Osteoblast (primary cell): ENCODE measurements at regions not wholly inside any gene's neighbourhood (a gene's known extent, or its start where the extent isn't known, plus 50 kb on each side); places are given as distances from the start of the nearest gene placed in this dataset.
A peak's percentile ranks its signal among the peaks of the same experiment; 100 is the strongest.
"Not testable (repeated sequence)": the region's sequence is repeated elsewhere in the genome, so short reads cannot be mapped to it uniquely, and the experiment has no call there.

Source experiments
- DNase-seq: peaks from one replicate; pipeline ENCODE4 v3.0.0; 2011; ENCODE audit warnings: low spot score, mixed read lengths; ENCODE audit not compliant: insufficient read length; ENCODE audit errors: missing footprints
- H2AFZ ChIP-seq: 2 replicates; pipeline ENCODE4 v1.6.0; 2011; ENCODE audit warnings: mild to moderate bottlenecking, low read length
- H3K27ac ChIP-seq: 2 replicates; pipeline ENCODE4 v1.5.1; 2011; ENCODE audit warnings: mild to moderate bottlenecking, low read depth, low read length, moderate library complexity
- H3K27me3 ChIP-seq: 2 replicates; pipeline ENCODE4 v1.6.0; 2012; ENCODE audit warnings: mild to moderate bottlenecking, control low read depth, inconsistent platforms, low read length, moderate library complexity; ENCODE audit not compliant: insufficient read depth
- H3K36me3 ChIP-seq: 2 replicates; pipeline ENCODE4 v1.5.1; 2011; ENCODE audit warnings: mild to moderate bottlenecking, low read length, control low read depth, moderate library complexity; ENCODE audit not compliant: insufficient read depth
- H3K4me1 ChIP-seq: 2 replicates; pipeline ENCODE4 v1.5.1; 2011; ENCODE audit warnings: mild to moderate bottlenecking, low read length, control low read depth, moderate library complexity; ENCODE audit not compliant: insufficient read depth
- H3K4me2 ChIP-seq: 2 replicates; pipeline ENCODE4 v1.6.0; 2011; ENCODE audit warnings: mild to moderate bottlenecking, low read length; ENCODE audit not compliant: insufficient read depth
- H3K4me3 ChIP-seq: fragments of 200-600 bp; sonication (generic); 3 replicates; pipeline ENCODE4 v1.5.1; 2012; ENCODE audit warnings: mild to moderate bottlenecking, low read length, inconsistent platforms; ENCODE audit not compliant: insufficient read depth
- H3K79me2 ChIP-seq: 2 replicates; pipeline ENCODE4 v1.6.0; 2012; ENCODE audit warnings: mild to moderate bottlenecking, low read length, control low read depth, inconsistent platforms; ENCODE audit not compliant: insufficient read depth
- H3K9me3 ChIP-seq: 2 replicates; pipeline ENCODE4 v1.5.1; 2011; ENCODE audit warnings: low read depth, low read length, control low read depth
- H4K20me1 ChIP-seq: 2 replicates; pipeline ENCODE4 v1.6.0; 2012; ENCODE audit warnings: mild to moderate bottlenecking, low read length, control low read depth; ENCODE audit not compliant: insufficient read depth
- CTCF ChIP-seq: IDR thresholded peaks from 2 replicates; pipeline ENCODE4 v1.5.1; 2011; ENCODE audit warnings: mild to moderate bottlenecking, low read depth, low read length, moderate library complexity; ENCODE audit errors: extremely low read depth

DNA sequence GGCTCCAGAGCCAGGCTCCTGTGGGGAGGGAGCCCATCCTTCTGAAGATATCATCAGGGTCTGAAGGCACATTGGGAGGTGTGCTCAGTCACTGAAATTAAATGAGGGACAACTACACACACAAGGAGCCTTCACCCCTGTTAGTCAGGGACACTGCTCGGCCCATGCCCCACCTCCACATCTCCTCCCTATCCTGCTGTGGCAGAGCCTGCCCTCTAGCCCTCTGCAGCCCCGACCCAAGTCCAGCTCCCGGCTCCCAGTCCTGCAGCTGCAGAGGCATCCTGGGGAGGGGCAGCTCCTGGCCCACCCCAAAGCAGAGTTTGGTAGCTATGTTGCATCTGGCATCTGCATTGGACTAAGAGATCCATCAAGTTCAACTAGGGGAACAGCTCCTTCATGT is 136.3 kb downstream of the ZNF248 start:
- DNase-seq, result peak; percentile 54
- Histone ChIP-seq H3K79me2 (no peaks in the 10 kb centered on the region), H3K4me1 (no peaks in the 10 kb centered on the region), H3K27me3 (no peaks in the 10 kb centered on the region), H3K36me3 (no peaks in the 10 kb centered on the region), H2AFZ (no peak overlapping the region), H3K4me2 (no peak overlapping the region), H3K27ac (no peak overlapping the region), H3K4me3 (no peak overlapping the region), H4K20me1 (no peaks in the 10 kb centered on the region), H3K9me3 (no peaks in the 10 kb centered on the region)
- no peak for TF ChIP-seq CTCF

GRCh38 chr10:37718060-37718459 is 139.3 kb downstream of the ZNF248 start:
- not testable (repeated sequence) for H3K27me3 ChIP-seq, DNase-seq, H3K4me1 ChIP-seq, H3K9me3 ChIP-seq, H3K79me2 ChIP-seq, H3K4me3 ChIP-seq, H2AFZ ChIP-seq, H3K27ac ChIP-seq, H4K20me1 ChIP-seq, H3K36me3 ChIP-seq, H3K4me2 ChIP-seq

DNA sequence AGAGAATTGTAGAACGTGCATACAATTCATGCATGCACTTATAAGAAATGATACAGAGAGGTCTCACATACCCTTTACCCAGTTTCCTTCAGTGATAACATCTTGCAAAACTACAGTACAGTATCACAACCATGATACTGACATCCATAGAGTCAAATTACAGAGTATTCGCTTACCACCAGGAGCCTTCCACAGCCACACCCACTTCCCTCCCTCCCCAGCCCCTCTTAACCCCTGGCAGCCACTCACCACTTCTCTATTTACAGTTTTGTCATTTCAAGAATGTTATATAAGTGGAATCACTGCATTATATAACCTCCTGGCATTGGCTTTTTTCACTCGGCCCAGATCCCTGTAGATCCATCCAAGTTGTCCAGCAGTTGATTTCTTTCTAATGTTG is 143.8 kb downstream of the ZNF248 start:
- no peak overlapping the region for H3K4me2 ChIP-seq
- no peaks in the 10 kb centered on the region for H3K79me2 ChIP-seq
- no peak overlapping the region for H2AFZ ChIP-seq
- TF ChIP-seq CTCF, result no peak
- no peaks in the 10 kb centered on the region for H3K27me3 ChIP-seq
- no peaks in the 10 kb centered on the region for H3K36me3 ChIP-seq
- no peaks in the 10 kb centered on the region for H4K20me1 ChIP-seq
- no peak overlapping the region for H3K4me3 ChIP-seq
- H3K9me3 ChIP-seq, result no peaks in the 10 kb centered on the region
- DNase-seq, result no peak
- H3K4me1 ChIP-seq, result no peaks in the 10 kb centered on the region
- no peak overlapping the region for H3K27ac ChIP-seq

GRCh38 chr10:37713132-37713501 is 144.3 kb downstream of the ZNF248 start:
- Histone ChIP-seq H3K79me2 (no peaks in the 10 kb centered on the region), H3K4me1 (no peaks in the 10 kb centered on the region), H3K4me3 (no peak overlapping the region), H3K27ac (no peak overlapping the region), H3K27me3 (no peaks in the 10 kb centered on the region), H3K9me3 (no peaks in the 10 kb centered on the region), H3K36me3 (no peaks in the 10 kb centered on the region), H4K20me1 (no peaks in the 10 kb centered on the region), H2AFZ (no peak overlapping the region), H3K4me2 (no peak overlapping the region)
- TF ChIP-seq CTCF, result no peak
- DNase-seq, result no peak
